ENCODE measurements at regions not wholly inside any gene's neighbourhood (a gene's known extent, or its start where the extent isn't known, plus 50 kb on each side); places are given as distances from the start of the nearest gene placed in this dataset.

DNA sequence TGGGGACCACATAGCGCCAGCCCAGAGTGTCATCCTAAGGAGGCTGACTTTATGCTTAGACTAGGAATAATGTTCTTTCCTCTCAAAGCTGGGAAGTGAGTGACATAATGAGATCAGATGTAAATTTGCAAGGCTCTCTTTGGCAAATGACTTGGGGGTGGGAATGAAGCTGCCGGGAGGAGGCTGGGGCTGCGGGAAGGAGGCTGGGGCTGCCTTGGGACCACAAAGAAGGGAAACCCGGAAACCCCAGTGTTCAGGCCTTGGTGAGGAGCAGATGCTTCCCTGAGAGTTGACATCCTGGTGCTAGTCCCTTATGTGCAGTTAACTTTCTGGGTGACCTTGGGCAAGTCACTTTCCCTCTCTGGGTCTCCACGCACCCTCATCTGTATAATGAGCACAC lies 182.0 kb downstream of the CHST1 start:
- H3K79me2 ChIP-seq (ENCODE audit: insufficient read depth, low read length), result no peaks in the 10 kb centered on the region
- ATAC-seq (ENCODE audit: insufficient read depth, low read depth) (no peak), DNase-seq (no peak)
- peaks cover 7% of the 10 kb centered on the region for H3K27me3 ChIP-seq (ENCODE audit: insufficient read depth, low read length, poor library complexity)
- no peak overlapping the region for H3K4me2 ChIP-seq (ENCODE audit: insufficient read depth, low read length)
- no peaks in the 10 kb centered on the region for H3K4me1 ChIP-seq (ENCODE audit: insufficient read depth, low read length)
- no peak overlapping the region for H3K9ac ChIP-seq (ENCODE audit: low read depth, low read length)
- TF ChIP-seq, protein P1, sequence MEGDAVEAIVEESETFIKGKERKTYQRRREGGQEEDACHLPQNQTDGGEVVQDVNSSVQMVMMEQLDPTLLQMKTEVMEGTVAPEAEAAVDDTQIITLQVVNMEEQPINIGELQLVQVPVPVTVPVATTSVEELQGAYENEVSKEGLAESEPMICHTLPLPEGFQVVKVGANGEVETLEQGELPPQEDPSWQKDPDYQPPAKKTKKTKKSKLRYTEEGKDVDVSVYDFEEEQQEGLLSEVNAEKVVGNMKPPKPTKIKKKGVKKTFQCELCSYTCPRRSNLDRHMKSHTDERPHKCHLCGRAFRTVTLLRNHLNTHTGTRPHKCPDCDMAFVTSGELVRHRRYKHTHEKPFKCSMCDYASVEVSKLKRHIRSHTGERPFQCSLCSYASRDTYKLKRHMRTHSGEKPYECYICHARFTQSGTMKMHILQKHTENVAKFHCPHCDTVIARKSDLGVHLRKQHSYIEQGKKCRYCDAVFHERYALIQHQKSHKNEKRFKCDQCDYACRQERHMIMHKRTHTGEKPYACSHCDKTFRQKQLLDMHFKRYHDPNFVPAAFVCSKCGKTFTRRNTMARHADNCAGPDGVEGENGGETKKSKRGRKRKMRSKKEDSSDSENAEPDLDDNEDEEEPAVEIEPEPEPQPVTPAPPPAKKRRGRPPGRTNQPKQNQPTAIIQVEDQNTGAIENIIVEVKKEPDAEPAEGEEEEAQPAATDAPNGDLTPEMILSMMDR (IDR thresholded peaks at IDR 0.05; ENCODE audit: borderline replicate concordance, extremely low read depth, low read length, poor library complexity, severe bottlenecking), result no peak
- no peak for TF ChIP-seq EZH2 (IDR thresholded peaks at IDR 0.05; ENCODE audit: borderline replicate concordance, low read depth, low read length, severe bottlenecking)
- no peak overlapping the region for H2AFZ ChIP-seq (ENCODE audit: low read depth, low read length)
- H4K20me1 ChIP-seq (ENCODE audit: insufficient read depth, low read length), result no peaks in the 10 kb centered on the region
- no peaks in the 10 kb centered on the region for H3K36me3 ChIP-seq (ENCODE audit: insufficient read depth, low read length)
- no peaks in the 10 kb centered on the region for H3K9me3 ChIP-seq (ENCODE audit: insufficient read depth, low read length, severe bottlenecking)
- no peak overlapping the region for H3K4me3 ChIP-seq (ENCODE audit: low read depth in 1 of 2, low read length in 2 of 2)
- H3K27ac ChIP-seq (ENCODE audit: low read length), result no peak overlapping the region

DNA sequence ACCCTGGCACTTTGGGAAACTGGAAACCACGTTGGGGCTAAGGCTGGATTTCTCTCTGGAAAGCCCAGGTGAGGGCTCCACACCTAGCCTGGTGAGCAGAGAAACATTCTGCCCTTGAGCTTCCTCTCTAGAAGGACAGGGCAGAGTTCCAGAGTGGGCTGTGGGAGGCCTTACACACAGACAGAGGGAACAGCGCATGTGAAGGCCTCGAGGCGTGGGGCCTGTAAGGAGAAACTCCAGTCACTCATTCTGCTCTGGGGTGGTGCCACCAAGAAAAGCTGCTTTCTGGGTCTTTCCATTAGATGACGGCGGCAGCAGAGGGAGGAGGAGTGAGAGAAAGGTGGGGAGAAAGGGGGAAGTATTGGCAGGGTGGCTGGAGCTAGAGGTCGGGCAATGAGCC lies 183.1 kb downstream of the CHST1 start:
- DNase-seq (no peak), ATAC-seq (ENCODE audit: insufficient read depth, low read depth) (no peak)
- Histone ChIP-seq H3K36me3 (ENCODE audit: insufficient read depth, low read length) (no peaks in the 10 kb centered on the region), H3K27ac (ENCODE audit: low read length) (no peak overlapping the region), H3K27me3 (ENCODE audit: insufficient read depth, low read length, poor library complexity) (peaks cover 13% of the 10 kb centered on the region), H4K20me1 (ENCODE audit: insufficient read depth, low read length) (no peaks in the 10 kb centered on the region), H3K9ac (ENCODE audit: low read depth, low read length) (no peak overlapping the region), H2AFZ (ENCODE audit: low read depth, low read length) (no peak overlapping the region), H3K4me2 (ENCODE audit: insufficient read depth, low read length) (no peak overlapping the region), H3K4me1 (ENCODE audit: insufficient read depth, low read length) (no peaks in the 10 kb centered on the region), H3K9me3 (ENCODE audit: insufficient read depth, low read length, severe bottlenecking) (no peaks in the 10 kb centered on the region), H3K79me2 (ENCODE audit: insufficient read depth, low read length) (no peaks in the 10 kb centered on the region), H3K4me3 (ENCODE audit: low read depth in 1 of 2, low read length in 2 of 2) (no peak overlapping the region)
- TF ChIP-seq EZH2 (IDR thresholded peaks at IDR 0.05; ENCODE audit: borderline replicate concordance, low read depth, low read length, severe bottlenecking), result no peak
- TF ChIP-seq, protein P1 (IDR thresholded peaks at IDR 0.05; ENCODE audit: borderline replicate concordance, extremely low read depth, low read length, poor library complexity, severe bottlenecking), result no peak

DNA sequence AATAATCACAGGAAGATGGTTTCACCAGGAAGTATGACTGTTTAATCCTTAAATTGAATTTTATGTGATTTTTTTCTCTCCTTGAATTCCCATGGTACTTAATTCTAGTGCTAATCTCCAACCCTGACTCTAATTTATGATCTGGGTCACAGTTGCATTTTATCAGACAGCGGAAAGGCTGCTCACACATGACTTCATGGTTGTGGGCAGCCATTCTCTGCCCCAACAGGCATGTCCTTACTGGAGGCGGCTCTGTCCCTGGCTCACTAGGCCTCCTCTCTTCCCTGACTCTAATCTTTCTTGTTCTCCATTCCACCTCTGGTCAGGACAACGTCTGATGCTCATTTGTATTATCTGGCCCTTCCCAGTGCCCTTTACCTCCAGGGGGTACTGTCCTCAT lies 184.4 kb downstream of the CHST1 start:
- H3K4me1 ChIP-seq (ENCODE audit: insufficient read depth, low read length), result no peaks in the 10 kb centered on the region
- TF ChIP-seq, protein P1 (IDR thresholded peaks at IDR 0.05; ENCODE audit: borderline replicate concordance, extremely low read depth, low read length, poor library complexity, severe bottlenecking), result no peak
- no peak for TF ChIP-seq EZH2 (IDR thresholded peaks at IDR 0.05; ENCODE audit: borderline replicate concordance, low read depth, low read length, severe bottlenecking)
- H3K4me2 ChIP-seq (ENCODE audit: insufficient read depth, low read length), result no peak overlapping the region
- H2AFZ ChIP-seq (ENCODE audit: low read depth, low read length), result no peak overlapping the region
- H3K79me2 ChIP-seq (ENCODE audit: insufficient read depth, low read length), result no peaks in the 10 kb centered on the region
- H3K27me3 ChIP-seq (ENCODE audit: insufficient read depth, low read length, poor library complexity), result peaks cover 16% of the 10 kb centered on the region
- H3K27ac ChIP-seq (ENCODE audit: low read length), result no peak overlapping the region
- no peak overlapping the region for H3K4me3 ChIP-seq (ENCODE audit: low read depth in 1 of 2, low read length in 2 of 2)
- ATAC-seq (ENCODE audit: insufficient read depth, low read depth) (no peak), DNase-seq (no peak)
- no peak overlapping the region for H3K9ac ChIP-seq (ENCODE audit: low read depth, low read length)
- no peaks in the 10 kb centered on the region for H3K36me3 ChIP-seq (ENCODE audit: insufficient read depth, low read length)
- no peaks in the 10 kb centered on the region for H3K9me3 ChIP-seq (ENCODE audit: insufficient read depth, low read length, severe bottlenecking)
- no peaks in the 10 kb centered on the region for H4K20me1 ChIP-seq (ENCODE audit: insufficient read depth, low read length)

DNA sequence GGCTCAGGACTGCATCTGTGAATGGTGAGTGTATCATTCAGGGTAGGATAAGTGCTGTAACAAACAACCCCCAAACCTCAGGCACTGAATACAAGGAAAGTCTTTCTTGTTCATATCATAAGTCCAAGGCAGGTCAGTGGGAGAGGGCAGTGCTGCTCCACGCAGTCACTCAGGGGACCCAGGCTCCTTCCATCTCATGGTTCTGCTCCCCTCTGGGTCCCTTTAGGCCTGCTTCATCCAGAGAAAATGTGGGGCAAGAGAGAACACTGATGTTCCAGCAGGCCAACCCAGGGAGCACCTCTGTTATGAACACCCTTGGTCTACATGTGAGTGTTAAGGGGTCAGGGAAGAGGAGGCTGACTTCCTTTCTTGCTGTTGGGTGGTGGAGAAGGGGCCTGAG lies 187.8 kb downstream of the CHST1 start:
- Histone ChIP-seq H3K79me2 (ENCODE audit: insufficient read depth, low read length) (no peaks in the 10 kb centered on the region), H3K4me2 (ENCODE audit: insufficient read depth, low read length) (no peak overlapping the region), H4K20me1 (ENCODE audit: insufficient read depth, low read length) (no peaks in the 10 kb centered on the region), H3K36me3 (ENCODE audit: insufficient read depth, low read length) (no peaks in the 10 kb centered on the region), H3K27ac (ENCODE audit: low read length) (no peak overlapping the region), H3K9ac (ENCODE audit: low read depth, low read length) (no peak overlapping the region), H3K4me3 (ENCODE audit: low read depth in 1 of 2, low read length in 2 of 2) (no peak overlapping the region), H3K9me3 (ENCODE audit: insufficient read depth, low read length, severe bottlenecking) (no peaks in the 10 kb centered on the region), H3K27me3 (ENCODE audit: insufficient read depth, low read length, poor library complexity) (peaks cover 42% of the 10 kb centered on the region), H2AFZ (ENCODE audit: low read depth, low read length) (no peak overlapping the region), H3K4me1 (ENCODE audit: insufficient read depth, low read length) (no peaks in the 10 kb centered on the region)
- TF ChIP-seq, protein P1 (IDR thresholded peaks at IDR 0.05; ENCODE audit: borderline replicate concordance, extremely low read depth, low read length, poor library complexity, severe bottlenecking), result no peak
- TF ChIP-seq EZH2 (IDR thresholded peaks at IDR 0.05; ENCODE audit: borderline replicate concordance, low read depth, low read length, severe bottlenecking), result no peak
- DNase-seq, result no peak
- ATAC-seq (ENCODE audit: insufficient read depth, low read depth), result no peak

Data from DND-41 (cell line).